SK-N-SH treated with all-trans-retinoic acid at 6 μM for 48 hours (cell line): ENCODE measurements at regions not wholly inside any gene's neighbourhood (a gene's known extent, or its start where the extent isn't known, plus 50 kb on each side); places are given as distances from the start of the nearest gene placed in this dataset.

ENCODE experiments used
- ATAC-seq: fragments of 200-7000 bp; cut with Tn5 transposase; 3 replicates; pipeline ENCODE4 v1.9.1; 2020; ENCODE audit warnings: mild to moderate bottlenecking, moderate library complexity
- ARNTL ChIP-seq: fragments of 450-650 bp; formaldehyde crosslinking; IDR thresholded peaks from 2 replicates; pipeline ENCODE4 v1.5.0; 2020; ENCODE audit warnings: low read depth, mild to moderate bottlenecking, moderate library complexity, borderline replicate concordance
- BACH2 ChIP-seq: fragments of 250-450 bp; sonication (Bioruptor Pico); IDR thresholded peaks from 2 replicates; pipeline ENCODE4 v1.9.0; 2021; ENCODE audit warnings: mild to moderate bottlenecking, borderline replicate concordance
- CREB5 ChIP-seq: fragments of 250-450 bp; sonication (Bioruptor Pico); IDR thresholded peaks from 2 replicates; pipeline ENCODE4 v1.5.1; 2020; ENCODE audit warnings: low read depth, mild to moderate bottlenecking, moderate library complexity
- CSDC2 ChIP-seq: fragments of 250-450 bp; sonication (Bioruptor Pico); IDR thresholded peaks from 2 replicates; pipeline ENCODE4 v1.5.0; 2020; ENCODE audit warnings: mild to moderate bottlenecking, moderate library complexity
- CSRNP3 ChIP-seq: fragments of 250-450 bp; sonication (Bioruptor Pico); IDR thresholded peaks from 2 replicates; pipeline ENCODE4 v1.5.1; 2021; ENCODE audit warnings: mild to moderate bottlenecking, moderate library complexity
- ESRRG ChIP-seq: fragments of 250-450 bp; sonication (Bioruptor Pico); IDR thresholded peaks from 2 replicates; pipeline ENCODE4 v1.6.1; 2021; ENCODE audit warnings: mild to moderate bottlenecking
- GLIS3 ChIP-seq: fragments of 250-450 bp; sonication (Bioruptor Pico); IDR thresholded peaks from 2 replicates; pipeline ENCODE4 v1.5.0; 2020; ENCODE audit warnings: mild to moderate bottlenecking, moderate library complexity
- ISL1 ChIP-seq: fragments of 250-450 bp; sonication (Bioruptor Pico); IDR thresholded peaks from 2 replicates; pipeline ENCODE4 v2.1.2; 2022; ENCODE audit warnings: mild to moderate bottlenecking, moderate library complexity
- OSR1 ChIP-seq: fragments of 250-450 bp; sonication (Bioruptor Pico); IDR thresholded peaks from 2 replicates; pipeline ENCODE4 v1.8.0; 2022; ENCODE audit warnings: moderate library complexity, mild to moderate bottlenecking, inconsistent platforms
- POU6F1 ChIP-seq: fragments of 250-450 bp; sonication (Bioruptor Pico); IDR thresholded peaks from 2 replicates; pipeline ENCODE4 v1.8.0; 2021; ENCODE audit warnings: low read depth, mild to moderate bottlenecking, moderate library complexity, borderline replicate concordance
- PPARA ChIP-seq: fragments of 250-450 bp; sonication (Bioruptor Pico); IDR thresholded peaks from 2 replicates; pipeline ENCODE4 v1.5.0; 2020; ENCODE audit warnings: mild to moderate bottlenecking, borderline replicate concordance
- RARB ChIP-seq: fragments of 250-450 bp; sonication (Bioruptor Pico); IDR thresholded peaks from 2 replicates; pipeline ENCODE4 v1.8.0; 2021; ENCODE audit warnings: mild to moderate bottlenecking, moderate library complexity
- SNAI2 ChIP-seq: fragments of 250-450 bp; sonication (Bioruptor Pico); IDR thresholded peaks from 2 replicates; pipeline ENCODE4 v1.5.0; 2020; ENCODE audit warnings: mild to moderate bottlenecking, moderate library complexity
- TCF4 ChIP-seq: fragments of 250-450 bp; sonication (Bioruptor Pico); IDR thresholded peaks from 2 replicates; pipeline ENCODE4 v1.8.0; 2021; ENCODE audit warnings: mild to moderate bottlenecking, moderate library complexity, borderline replicate concordance
- TOX ChIP-seq: fragments of 250-450 bp; sonication (Bioruptor Pico); IDR thresholded peaks from 2 replicates; pipeline ENCODE4 v1.8.0; 2021; ENCODE audit warnings: mild to moderate bottlenecking, moderate library complexity, borderline replicate concordance
- ZC3H10 ChIP-seq: fragments of 250-450 bp; sonication (Bioruptor Pico); IDR thresholded peaks from 2 replicates; pipeline ENCODE4 v1.5.1; 2021; ENCODE audit warnings: mild to moderate bottlenecking, moderate library complexity
- ZFP3 ChIP-seq: fragments of 250-450 bp; sonication (Bioruptor Pico); IDR thresholded peaks from 2 replicates; pipeline ENCODE4 v1.5.0; 2020; ENCODE audit warnings: mild to moderate bottlenecking, moderate library complexity
- ZFP30 ChIP-seq: fragments of 450-650 bp; formaldehyde crosslinking; IDR thresholded peaks from 2 replicates; pipeline ENCODE4 v1.5.0; 2022; ENCODE audit warnings: mild to moderate bottlenecking, moderate library complexity
- ZNF565 ChIP-seq: fragments of 450-650 bp; formaldehyde crosslinking; conservative IDR thresholded peaks from 2 replicates; pipeline ENCODE4 v1.5.0; 2020; ENCODE audit warnings: low read depth, mild to moderate bottlenecking, moderate library complexity
- ZNF70 ChIP-seq: fragments of 450-650 bp; formaldehyde crosslinking; IDR thresholded peaks from 2 replicates; pipeline ENCODE4 v1.5.0; 2020; ENCODE audit warnings: mild to moderate bottlenecking, moderate library complexity
- TF ChIP-seq, protein P1 (sequence below): fragments of 250-450 bp; sonication (Bioruptor Pico); IDR thresholded peaks from 2 replicates; pipeline ENCODE4 v1.5.0; 2020; ENCODE audit warnings: mild to moderate bottlenecking, moderate library complexity

DNA sequence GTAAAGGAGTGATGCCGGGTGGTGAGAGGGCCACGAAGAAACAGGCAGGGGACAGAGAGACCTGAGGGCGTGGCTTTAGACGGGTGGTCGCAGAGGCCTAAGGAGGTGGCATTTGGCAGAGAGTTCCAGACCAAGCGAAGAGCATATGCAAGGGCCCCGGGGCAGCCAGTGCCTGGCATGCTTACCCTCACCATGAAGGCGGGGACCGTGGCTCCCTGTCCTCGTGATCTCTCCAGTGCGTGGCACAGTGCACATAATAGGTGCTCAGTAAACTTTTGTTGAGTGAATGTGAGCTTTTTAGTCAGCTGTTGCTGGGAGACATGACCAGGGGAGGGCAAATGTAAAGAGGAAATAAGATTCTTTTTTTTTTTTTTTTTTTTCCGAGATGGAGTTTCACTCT, 245.6 kb upstream of the GSE1 start (continued):
- TF ChIP-seq CSRNP3 (CRISPR knock-in tag) = no peak
- TF ChIP-seq ESRRG (CRISPR knock-in tag) = no peak
- no peak for TF ChIP-seq CREB5
- no peak for TF ChIP-seq RARB (CRISPR knock-in tag)
- TF ChIP-seq BACH2 (CRISPR knock-in tag) = no peak
- TF ChIP-seq ZNF565 = no peak
- no peak for TF ChIP-seq ZFP3 (CRISPR knock-in tag)
- TF ChIP-seq GLIS3 (CRISPR knock-in tag) = no peak

DNA sequence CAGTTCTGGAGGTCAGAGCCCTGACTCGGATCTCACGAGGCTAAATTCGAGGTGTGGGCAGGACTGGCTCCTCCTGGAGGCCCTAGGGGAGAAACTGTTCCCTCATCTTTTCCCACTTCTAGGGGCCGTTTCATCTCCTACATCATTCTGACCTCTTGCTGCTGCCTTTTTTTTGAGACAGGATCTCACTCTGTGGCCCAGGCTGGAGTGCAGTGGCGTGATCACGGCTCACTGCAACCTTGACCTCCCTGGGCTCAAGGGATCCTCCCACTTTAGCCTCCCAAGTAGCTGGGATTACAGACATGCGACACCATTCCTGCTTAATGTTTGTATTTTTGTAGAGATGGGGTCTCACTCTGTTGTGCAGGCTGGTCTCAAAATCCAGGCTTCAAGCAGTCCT, 244.1 kb upstream of the GSE1 start:
- TF ChIP-seq ARNTL (CRISPR knock-in tag) = no peak
- TF ChIP-seq OSR1 (CRISPR knock-in tag) = no peak
- TF ChIP-seq ZFP3 (CRISPR knock-in tag) = no peak
- no peak for TF ChIP-seq ISL1 (CRISPR knock-in tag)
- TF ChIP-seq POU6F1 = no peak
- no peak for TF ChIP-seq ESRRG (CRISPR knock-in tag)
- no peak for TF ChIP-seq ZNF565
- TF ChIP-seq CSRNP3 (CRISPR knock-in tag) = no peak
- TF ChIP-seq TCF4 (CRISPR knock-in tag) = no peak
- TF ChIP-seq SNAI2 (CRISPR knock-in tag) = no peak
- TF ChIP-seq PPARA (CRISPR knock-in tag) = no peak
- TF ChIP-seq GLIS3 (CRISPR knock-in tag) = no peak
- TF ChIP-seq, protein P1, sequence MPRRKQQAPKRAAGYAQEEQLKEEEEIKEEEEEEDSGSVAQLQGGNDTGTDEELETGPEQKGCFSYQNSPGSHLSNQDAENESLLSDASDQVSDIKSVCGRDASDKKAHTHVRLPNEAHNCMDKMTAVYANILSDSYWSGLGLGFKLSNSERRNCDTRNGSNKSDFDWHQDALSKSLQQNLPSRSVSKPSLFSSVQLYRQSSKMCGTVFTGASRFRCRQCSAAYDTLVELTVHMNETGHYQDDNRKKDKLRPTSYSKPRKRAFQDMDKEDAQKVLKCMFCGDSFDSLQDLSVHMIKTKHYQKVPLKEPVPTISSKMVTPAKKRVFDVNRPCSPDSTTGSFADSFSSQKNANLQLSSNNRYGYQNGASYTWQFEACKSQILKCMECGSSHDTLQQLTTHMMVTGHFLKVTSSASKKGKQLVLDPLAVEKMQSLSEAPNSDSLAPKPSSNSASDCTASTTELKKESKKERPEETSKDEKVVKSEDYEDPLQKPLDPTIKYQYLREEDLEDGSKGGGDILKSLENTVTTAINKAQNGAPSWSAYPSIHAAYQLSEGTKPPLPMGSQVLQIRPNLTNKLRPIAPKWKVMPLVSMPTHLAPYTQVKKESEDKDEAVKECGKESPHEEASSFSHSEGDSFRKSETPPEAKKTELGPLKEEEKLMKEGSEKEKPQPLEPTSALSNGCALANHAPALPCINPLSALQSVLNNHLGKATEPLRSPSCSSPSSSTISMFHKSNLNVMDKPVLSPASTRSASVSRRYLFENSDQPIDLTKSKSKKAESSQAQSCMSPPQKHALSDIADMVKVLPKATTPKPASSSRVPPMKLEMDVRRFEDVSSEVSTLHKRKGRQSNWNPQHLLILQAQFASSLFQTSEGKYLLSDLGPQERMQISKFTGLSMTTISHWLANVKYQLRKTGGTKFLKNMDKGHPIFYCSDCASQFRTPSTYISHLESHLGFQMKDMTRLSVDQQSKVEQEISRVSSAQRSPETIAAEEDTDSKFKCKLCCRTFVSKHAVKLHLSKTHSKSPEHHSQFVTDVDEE (CRISPR knock-in tag) = no peak
- TF ChIP-seq, all 23 proteins: peak for 0
- ATAC-seq = no peak

GRCh38 chr16:85369741-85370528, 243.2 kb upstream of the GSE1 start:
- ATAC-seq = peak; percentile 69
- TF ChIP-seq TOX (CRISPR knock-in tag) = no peak
- no peak for TF ChIP-seq CSRNP3 (CRISPR knock-in tag)
- no peak for TF ChIP-seq SNAI2 (CRISPR knock-in tag)
- TF ChIP-seq ZFP3 (CRISPR knock-in tag) = no peak
- no peak for TF ChIP-seq ZNF565
- TF ChIP-seq ZC3H10 (CRISPR knock-in tag) = no peak
- TF ChIP-seq TCF4 (CRISPR knock-in tag) = no peak
- no peak for TF ChIP-seq RARB (CRISPR knock-in tag)
- no peak for TF ChIP-seq GLIS3 (CRISPR knock-in tag)
- no peak for TF ChIP-seq POU6F1
- TF ChIP-seq OSR1 (CRISPR knock-in tag) = no peak
- no peak for TF ChIP-seq ZNF70 (CRISPR knock-in tag)
- no peak for TF ChIP-seq CSDC2 (CRISPR knock-in tag)
- no peak for TF ChIP-seq ISL1 (CRISPR knock-in tag)
- TF ChIP-seq PPARA (CRISPR knock-in tag) = no peak
- no peak for TF ChIP-seq ESRRG (CRISPR knock-in tag)
- no peak for TF ChIP-seq ZFP30 (CRISPR knock-in tag)
